ENCODE measurements at regions not wholly inside any gene's neighbourhood (a gene's known extent, or its start where the extent isn't known, plus 50 kb on each side); places are given as distances from the start of the nearest gene placed in this dataset.

DNA sequence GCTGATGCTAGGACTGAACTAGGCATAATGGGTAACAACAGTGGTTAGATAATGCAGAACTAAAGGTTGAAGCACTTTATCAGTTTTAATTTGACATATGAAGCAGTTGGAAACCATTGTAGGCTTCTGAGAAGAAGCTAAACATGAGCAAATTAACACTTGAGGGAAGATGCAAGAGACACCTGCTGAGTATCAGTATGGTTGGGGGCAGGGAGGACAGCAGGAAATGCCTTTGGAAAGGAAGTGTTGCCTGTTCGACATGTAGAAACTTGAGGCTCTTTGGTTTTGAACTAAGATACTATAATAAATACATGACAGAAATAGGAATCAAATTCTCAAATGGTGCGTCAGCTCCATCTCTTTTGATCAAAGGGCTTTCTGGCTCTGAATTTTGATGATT, 115.6 kb downstream of the FHIP1A start:
- TF ChIP-seq, protein P1, sequence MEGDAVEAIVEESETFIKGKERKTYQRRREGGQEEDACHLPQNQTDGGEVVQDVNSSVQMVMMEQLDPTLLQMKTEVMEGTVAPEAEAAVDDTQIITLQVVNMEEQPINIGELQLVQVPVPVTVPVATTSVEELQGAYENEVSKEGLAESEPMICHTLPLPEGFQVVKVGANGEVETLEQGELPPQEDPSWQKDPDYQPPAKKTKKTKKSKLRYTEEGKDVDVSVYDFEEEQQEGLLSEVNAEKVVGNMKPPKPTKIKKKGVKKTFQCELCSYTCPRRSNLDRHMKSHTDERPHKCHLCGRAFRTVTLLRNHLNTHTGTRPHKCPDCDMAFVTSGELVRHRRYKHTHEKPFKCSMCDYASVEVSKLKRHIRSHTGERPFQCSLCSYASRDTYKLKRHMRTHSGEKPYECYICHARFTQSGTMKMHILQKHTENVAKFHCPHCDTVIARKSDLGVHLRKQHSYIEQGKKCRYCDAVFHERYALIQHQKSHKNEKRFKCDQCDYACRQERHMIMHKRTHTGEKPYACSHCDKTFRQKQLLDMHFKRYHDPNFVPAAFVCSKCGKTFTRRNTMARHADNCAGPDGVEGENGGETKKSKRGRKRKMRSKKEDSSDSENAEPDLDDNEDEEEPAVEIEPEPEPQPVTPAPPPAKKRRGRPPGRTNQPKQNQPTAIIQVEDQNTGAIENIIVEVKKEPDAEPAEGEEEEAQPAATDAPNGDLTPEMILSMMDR (IDR thresholded peaks at IDR 0.05): no peak
- no peak for TF ChIP-seq POLR2A (IDR thresholded peaks at IDR 0.05)
